Uterus (tissue), 3 donors: ENCODE measurements at regions not wholly inside any gene's neighbourhood (a gene's known extent, or its start where the extent isn't known, plus 50 kb on each side); places are given as distances from the start of the nearest gene placed in this dataset.

ENCODE experiments used
- DNase-seq, 2 donors: peaks; one replicate each; pipeline ENCODE4 v3.0.0-alpha.2; 2019 to 2020
- H3K27ac ChIP-seq, 2 donors: fragments of 200-600 bp; sonication (generic); 1 replicate in 1 of 2; 2 replicates in 1 of 2; pipeline ENCODE4 v1.5.1; 2016 to 2018
- H3K27me3 ChIP-seq, 2 donors: fragments of 200-600 bp; sonication (generic); one replicate each; pipeline ENCODE4 v1.5.1; 2018 to 2019; ENCODE audit warnings: control low read depth in 1 of 2
- H3K36me3 ChIP-seq, 2 donors: fragments of 200-600 bp; sonication (generic); one replicate each; pipeline ENCODE4 v1.5.1; 2019; ENCODE audit warnings: control low read depth in 1 of 2
- H3K4me1 ChIP-seq, 2 donors: fragments of 200-600 bp; sonication (generic); one replicate each; pipeline ENCODE4 v1.5.1; 2018 to 2019; ENCODE audit warnings: control low read depth in 1 of 2
- H3K4me3 ChIP-seq, 2 donors: fragments of 200-600 bp; sonication (generic); 1 replicate in 1 of 2; 2 replicates in 1 of 2; pipeline ENCODE4 v1.5.1; 2018 to 2019; ENCODE audit warnings: mild to moderate bottlenecking in 1 of 2
- H3K9me3 ChIP-seq, 2 donors: fragments of 200-600 bp; sonication (generic); one replicate each; pipeline ENCODE4 v1.5.1; 2019; ENCODE audit warnings: control low read depth in 1 of 2
- POLR2A ChIP-seq, 2 donors: fragments of 450-650 bp; IDR thresholded peaks; one replicate each; pipeline ENCODE4 v1.6.1; 2016; ENCODE audit warnings: antibody characterized with exemption in 2 of 2, mild to moderate bottlenecking in 1 of 2, moderate library complexity in 1 of 2
- intact Hi-C: fragments of 100-400 bp; cut with DNase I; formaldehyde crosslinking; loops from one replicate; pipeline ENCODE4 v1.15.1; 2023; ENCODE audit warnings: low total_unique reads
- TF ChIP-seq, protein P1 (sequence below), 4 experiments: fragments of 200-600 bp in 2 of 4; fragments of 450-650 bp in 2 of 4; sonication (generic) in 2 of 4; IDR thresholded peaks; one replicate each; pipeline ENCODE4 v1.5.1; 2016 to 2019; ENCODE audit warnings: antibody characterized with exemption in 4 of 4, mild to moderate bottlenecking in 2 of 4, moderate library complexity in 1 of 4
- donor health status: DM: yes; HTN: yes; CAD: no.

DNA sequence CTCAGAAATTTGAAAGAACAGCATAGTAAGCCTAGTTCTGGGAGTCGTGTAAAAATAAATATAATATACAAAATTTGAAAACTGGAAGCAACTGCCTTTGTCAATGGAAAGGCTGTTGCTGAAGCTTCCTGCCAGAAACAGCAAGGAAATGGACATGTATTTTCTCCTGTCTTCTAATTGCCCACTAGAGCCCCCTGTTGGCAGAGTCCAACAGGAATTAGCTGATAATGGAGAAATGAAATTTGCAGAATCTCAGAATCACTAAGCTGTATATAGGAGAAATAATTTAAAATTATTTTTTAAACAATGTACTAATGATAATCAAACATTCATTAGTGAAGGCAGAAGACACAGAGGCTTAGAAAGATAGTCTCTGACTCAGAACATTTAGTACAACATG, 414.8 kb downstream of the SLC6A15 start:
- no peak overlapping the region for H3K4me3 ChIP-seq
- intact Hi-C loops = no loop called here
- H3K4me1 ChIP-seq = no peaks in the 10 kb centered on the region
- H3K36me3 ChIP-seq = no peaks in the 10 kb centered on the region
- H3K27ac ChIP-seq = no peak overlapping the region
- no peak for DNase-seq
- H3K27me3 ChIP-seq = no peaks in the 10 kb centered on the region
- no peak for TF ChIP-seq POLR2A (IDR thresholded peaks at IDR 0.05)
- TF ChIP-seq, protein P1, sequence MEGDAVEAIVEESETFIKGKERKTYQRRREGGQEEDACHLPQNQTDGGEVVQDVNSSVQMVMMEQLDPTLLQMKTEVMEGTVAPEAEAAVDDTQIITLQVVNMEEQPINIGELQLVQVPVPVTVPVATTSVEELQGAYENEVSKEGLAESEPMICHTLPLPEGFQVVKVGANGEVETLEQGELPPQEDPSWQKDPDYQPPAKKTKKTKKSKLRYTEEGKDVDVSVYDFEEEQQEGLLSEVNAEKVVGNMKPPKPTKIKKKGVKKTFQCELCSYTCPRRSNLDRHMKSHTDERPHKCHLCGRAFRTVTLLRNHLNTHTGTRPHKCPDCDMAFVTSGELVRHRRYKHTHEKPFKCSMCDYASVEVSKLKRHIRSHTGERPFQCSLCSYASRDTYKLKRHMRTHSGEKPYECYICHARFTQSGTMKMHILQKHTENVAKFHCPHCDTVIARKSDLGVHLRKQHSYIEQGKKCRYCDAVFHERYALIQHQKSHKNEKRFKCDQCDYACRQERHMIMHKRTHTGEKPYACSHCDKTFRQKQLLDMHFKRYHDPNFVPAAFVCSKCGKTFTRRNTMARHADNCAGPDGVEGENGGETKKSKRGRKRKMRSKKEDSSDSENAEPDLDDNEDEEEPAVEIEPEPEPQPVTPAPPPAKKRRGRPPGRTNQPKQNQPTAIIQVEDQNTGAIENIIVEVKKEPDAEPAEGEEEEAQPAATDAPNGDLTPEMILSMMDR (IDR thresholded peaks at IDR 0.05) = no peak
- H3K9me3 ChIP-seq = no peaks in the 10 kb centered on the region

DNA sequence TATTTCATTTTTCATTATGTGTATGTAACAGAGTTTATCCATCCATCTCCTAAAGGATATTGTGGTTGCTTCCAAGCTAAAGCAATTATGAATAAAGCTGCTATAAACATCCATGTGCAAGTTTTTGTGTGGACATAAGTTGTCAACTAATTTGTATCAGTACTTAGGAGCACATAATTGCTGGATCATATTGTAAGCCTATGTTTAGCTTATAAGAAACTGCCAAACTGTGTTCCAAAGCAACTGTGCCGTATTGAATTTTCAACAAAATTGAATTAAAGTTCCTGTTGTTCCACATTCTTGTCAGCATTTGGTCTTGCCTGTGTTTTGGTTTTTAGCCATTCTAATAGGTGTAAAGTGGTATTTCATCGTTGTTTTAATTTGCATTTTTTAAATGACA, 416.9 kb downstream of the SLC6A15 start:
- Histone ChIP-seq H3K27me3 (no peaks in the 10 kb centered on the region), H3K27ac (no peak overlapping the region), H3K9me3 (no peaks in the 10 kb centered on the region), H3K4me1 (no peaks in the 10 kb centered on the region), H3K36me3 (no peaks in the 10 kb centered on the region), H3K4me3 (no peak overlapping the region)
- no peak for TF ChIP-seq POLR2A (IDR thresholded peaks at IDR 0.05)
- TF ChIP-seq, protein P1 (IDR thresholded peaks at IDR 0.05) = no peak
- no peak for DNase-seq
- intact Hi-C loops = no loop called here

DNA sequence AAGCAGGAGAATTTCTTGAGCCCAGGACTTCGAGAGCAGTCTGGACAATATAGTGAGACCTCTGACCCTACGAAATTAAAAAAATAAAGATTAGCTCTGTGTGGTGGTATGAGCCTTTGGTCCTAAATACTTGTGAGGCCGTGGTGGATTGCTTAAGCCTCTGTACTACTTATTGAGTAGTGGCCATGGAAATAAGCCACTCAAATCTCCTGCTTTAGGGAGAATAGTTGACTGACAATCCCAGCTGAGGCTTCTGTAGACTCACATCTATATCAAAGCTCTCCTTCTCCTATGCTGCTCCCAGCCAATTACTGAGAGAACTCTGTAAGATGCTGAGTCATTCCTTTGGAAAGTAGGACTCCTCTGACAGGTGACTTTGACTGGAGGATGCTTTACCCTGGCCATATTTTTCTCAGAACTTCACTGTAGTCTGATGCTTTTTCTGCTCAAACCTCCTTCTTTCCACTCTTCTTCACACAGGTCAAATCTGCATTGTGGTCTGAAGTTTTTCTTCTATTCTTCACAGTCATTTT, 420.2 kb downstream of the SLC6A15 start:
- Histone ChIP-seq H3K4me1 (no peaks in the 10 kb centered on the region), H3K9me3 (no peaks in the 10 kb centered on the region), H3K4me3 (no peak overlapping the region), H3K27me3 (no peaks in the 10 kb centered on the region), H3K27ac (no peak overlapping the region), H3K36me3 (peaks cover 0 to 4% of the 10 kb centered on the region in 2 donors)
- intact Hi-C loops = no loop called here
- TF ChIP-seq, protein P1 (IDR thresholded peaks at IDR 0.05) = no peak
- no peak for TF ChIP-seq POLR2A (IDR thresholded peaks at IDR 0.05)
- DNase-seq = no peak

DNA sequence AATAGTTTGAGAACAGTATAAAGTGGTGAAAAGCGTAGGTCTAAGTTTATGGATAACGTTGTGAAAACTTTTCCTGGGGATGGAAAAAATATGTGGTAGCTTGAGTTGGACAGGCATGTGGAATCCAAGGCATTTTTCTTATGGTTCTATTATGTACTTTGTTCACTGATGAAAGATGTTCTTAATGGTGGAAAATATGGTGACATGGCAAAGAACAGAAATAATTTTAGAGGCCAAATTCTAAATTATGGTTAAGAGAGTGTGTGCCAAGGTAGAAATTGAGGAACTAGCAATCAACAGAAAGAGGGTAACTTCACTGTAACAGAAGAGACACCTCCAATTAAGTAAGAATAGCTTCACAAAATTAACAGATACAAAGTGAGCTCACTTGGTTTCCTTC, 427.8 kb downstream of the SLC6A15 start:
- H3K9me3 ChIP-seq = no peaks in the 10 kb centered on the region

DNA sequence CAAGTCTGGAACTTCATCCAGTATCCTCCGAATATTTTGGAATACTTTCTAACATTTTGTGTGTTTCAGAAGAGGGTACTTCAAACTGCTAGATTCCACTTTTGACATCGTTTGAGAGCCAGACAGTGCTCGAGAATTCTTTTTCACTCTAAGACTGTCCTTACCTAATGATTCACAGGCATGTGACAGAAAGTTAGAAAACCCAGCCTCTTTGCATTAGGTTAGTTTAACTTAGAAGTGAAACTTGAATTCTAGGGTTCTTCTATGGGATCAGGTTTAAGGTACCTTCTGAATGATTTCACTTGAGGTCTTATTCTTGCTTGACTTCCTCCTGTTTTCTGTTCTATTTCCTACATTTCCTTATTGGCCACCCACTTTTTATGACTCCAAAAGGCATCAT, 431.8 kb downstream of the SLC6A15 start:
- no peak for TF ChIP-seq POLR2A (IDR thresholded peaks at IDR 0.05)
- Histone ChIP-seq H3K36me3 (no peaks in the 10 kb centered on the region), H3K9me3 (no peaks in the 10 kb centered on the region), H3K4me3 (no peak overlapping the region), H3K4me1 (no peaks in the 10 kb centered on the region), H3K27me3 (no peaks in the 10 kb centered on the region), H3K27ac (no peak overlapping the region)
- no peak for DNase-seq
- intact Hi-C loops = no loop called here

More for the DNA sequence above, 427.8 kb downstream of the SLC6A15 start:
- no peak for DNase-seq
- intact Hi-C loops = no loop called here
- H3K4me3 ChIP-seq = no peak overlapping the region
- H3K27me3 ChIP-seq = no peaks in the 10 kb centered on the region
- H3K27ac ChIP-seq = no peak overlapping the region
- TF ChIP-seq, protein P1 (IDR thresholded peaks at IDR 0.05) = no peak
- no peak for TF ChIP-seq POLR2A (IDR thresholded peaks at IDR 0.05)
- H3K4me1 ChIP-seq = no peaks in the 10 kb centered on the region
- peaks cover 0 to 4% of the 10 kb centered on the region in 2 donors for H3K36me3 ChIP-seq

- Histone ChIP-seq H3K4me3 (no peak overlapping the region), H3K36me3 (no peaks in the 10 kb centered on the region), H3K4me1 (no peaks in the 10 kb centered on the region), H3K27ac (no peak overlapping the region), H3K27me3 (no peaks in the 10 kb centered on the region), H3K9me3 (no peaks in the 10 kb centered on the region)
- intact Hi-C loops = no loop called here
- no peak for DNase-seq
- TF ChIP-seq, protein P1 (IDR thresholded peaks at IDR 0.05) = no peak
- no peak for TF ChIP-seq POLR2A (IDR thresholded peaks at IDR 0.05)
Measured at GRCh38 chr12:84470361-84470760, 442.2 kb downstream of the SLC6A15 start.
